AG08395 (cell line): ENCODE measurements at regions not wholly inside any gene's neighbourhood (a gene's known extent, or its start where the extent isn't known, plus 50 kb on each side); places are given as distances from the start of the nearest gene placed in this dataset.
A peak's percentile ranks its signal among the peaks of the same experiment; 100 is the strongest.

Experiments
- DNase-seq: peaks from one replicate; pipeline ENCODE4 v3.0.0; 2012; ENCODE audit warnings: mixed read lengths, low spot score

- no peak for DNase-seq
Observed at GRCh38 chr7:125032943-125033342, 103.3 kb upstream of the POT1 start.

DNA sequence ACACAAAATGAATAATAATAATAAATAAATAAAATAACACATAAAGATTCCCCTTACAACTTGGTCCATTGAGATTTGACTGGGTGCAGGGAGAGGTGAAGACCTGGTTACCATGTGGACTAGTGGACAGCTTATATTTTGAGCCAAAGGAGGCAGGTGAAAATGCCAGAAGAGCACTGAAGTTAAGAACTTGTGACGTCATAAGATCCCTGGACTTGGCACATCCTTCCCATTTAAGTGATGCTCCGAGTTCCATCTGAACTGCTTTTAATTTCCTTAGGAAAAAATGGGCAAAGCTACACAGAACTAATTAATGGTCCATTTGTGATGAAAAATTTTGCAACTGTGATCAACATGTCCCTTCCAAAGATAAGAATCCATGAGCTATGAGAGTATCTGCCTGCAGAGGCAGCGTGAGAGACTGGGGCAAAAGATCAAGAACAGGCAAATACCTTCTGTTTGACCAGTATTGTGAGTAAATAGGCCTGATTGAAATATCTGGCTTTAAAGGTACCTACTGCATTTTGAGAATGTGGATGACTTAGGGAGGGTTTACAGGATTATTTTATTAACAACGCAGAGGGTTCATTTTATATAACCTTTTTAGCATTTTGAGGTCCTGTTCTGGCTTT is 101.2 kb upstream of the POT1 start:
- no peak for DNase-seq

GRCh38 chr7:125025620-125026019 is 96.0 kb upstream of the POT1 start:
- DNase-seq = no peak

- DNase-seq = no peak
Observed at GRCh38 chr7:125020801-125021200, 91.2 kb upstream of the POT1 start.

DNA sequence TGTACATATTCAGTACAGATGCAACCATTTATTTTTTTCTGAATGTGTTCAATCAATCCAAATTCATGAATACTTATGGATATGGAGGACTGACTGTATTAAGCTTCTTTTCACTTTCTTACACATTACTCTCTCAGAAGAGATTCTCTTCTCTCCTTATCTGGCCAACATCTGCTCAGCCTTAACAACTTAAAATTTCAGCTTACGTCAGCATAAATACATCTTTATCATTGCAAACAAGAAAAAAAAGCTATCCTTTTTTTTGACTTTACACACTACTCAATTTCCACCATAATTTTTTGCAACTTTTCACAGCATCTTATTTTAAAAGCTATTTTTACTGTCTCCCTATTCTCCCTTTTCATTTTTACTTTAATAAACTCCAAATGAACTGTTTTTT is 80.9 kb upstream of the POT1 start:
- DNase-seq = no peak

DNA sequence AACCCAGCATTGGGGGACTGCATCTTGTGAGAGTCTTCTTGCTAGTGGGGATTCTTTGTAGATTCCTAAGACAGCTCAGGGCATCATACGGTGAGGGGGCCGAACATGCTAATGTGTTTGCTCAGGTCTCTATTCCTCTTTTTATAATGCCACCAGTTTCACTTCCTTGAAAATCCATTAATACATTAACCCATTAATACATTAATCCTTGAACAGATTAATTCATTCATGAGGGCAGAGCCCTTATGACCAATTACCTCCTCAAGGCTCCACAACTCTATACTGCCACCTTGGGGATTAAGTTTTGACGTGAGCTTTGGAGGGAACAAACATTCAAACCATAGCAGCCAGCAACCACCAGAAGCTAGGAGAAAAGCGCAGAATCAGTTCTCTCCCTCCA is 67.2 kb upstream of the POT1 start:
- no peak for DNase-seq

DNA sequence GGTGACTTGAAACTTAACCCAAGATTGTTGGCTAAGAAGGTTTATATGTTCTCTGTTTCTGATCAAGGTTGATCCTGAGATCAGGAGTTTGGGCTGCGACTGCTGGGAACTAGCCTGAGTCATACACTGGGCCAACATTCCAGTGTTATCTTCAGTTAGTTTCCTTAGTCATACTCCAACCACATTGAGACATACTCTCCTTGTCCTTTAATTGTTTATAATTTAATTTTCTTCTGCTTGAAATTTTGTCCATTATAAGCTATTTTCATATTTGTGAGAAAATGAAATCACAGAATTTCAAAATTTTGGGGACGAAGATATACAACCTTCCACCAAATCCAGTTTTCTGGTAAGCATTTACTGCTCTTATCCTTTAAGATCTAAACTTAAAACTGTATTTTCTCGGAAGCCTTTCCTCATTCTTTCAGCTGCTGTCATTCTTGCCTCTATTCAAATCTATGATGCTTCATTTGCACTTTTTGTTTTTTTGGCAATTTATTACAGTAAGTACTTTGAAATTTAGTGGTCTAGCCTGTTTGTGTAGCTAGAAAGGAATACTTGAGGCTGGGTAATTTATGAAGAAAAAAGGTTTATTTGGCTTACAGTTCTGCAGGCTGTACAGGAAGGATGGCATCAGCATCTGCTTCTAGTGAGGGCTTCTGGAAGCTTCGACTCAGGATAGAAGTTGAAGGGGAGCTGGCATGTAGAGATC is 63.4 kb upstream of the POT1 start:
- peak; percentile 37 for DNase-seq

GRCh38 chr7:124989911-124990310 is 60.3 kb upstream of the POT1 start:
- DNase-seq = no peak
